Body of pancreas (tissue), 4 donors: ENCODE measurements at regions not wholly inside any gene's neighbourhood (a gene's known extent, or its start where the extent isn't known, plus 50 kb on each side); places are given as distances from the start of the nearest gene placed in this dataset.

Experiments used
- POLR2A ChIP-seq, 3 donors: fragments of 450-650 bp; IDR thresholded peaks; one replicate each; pipeline ENCODE4 v1.6.1; 2016; ENCODE audit warnings: antibody characterized with exemption in 3 of 3, mild to moderate bottlenecking in 2 of 3
- TF ChIP-seq, protein P1 (sequence below), 7 experiments: fragments of 450-650 bp in 4 of 7; fragments of 200-600 bp in 3 of 7; sonication (generic) in 3 of 7; IDR thresholded peaks; one replicate each; pipeline ENCODE4 v1.5.1; 2016 to 2019; ENCODE audit warnings: antibody characterized with exemption in 7 of 7

DNA sequence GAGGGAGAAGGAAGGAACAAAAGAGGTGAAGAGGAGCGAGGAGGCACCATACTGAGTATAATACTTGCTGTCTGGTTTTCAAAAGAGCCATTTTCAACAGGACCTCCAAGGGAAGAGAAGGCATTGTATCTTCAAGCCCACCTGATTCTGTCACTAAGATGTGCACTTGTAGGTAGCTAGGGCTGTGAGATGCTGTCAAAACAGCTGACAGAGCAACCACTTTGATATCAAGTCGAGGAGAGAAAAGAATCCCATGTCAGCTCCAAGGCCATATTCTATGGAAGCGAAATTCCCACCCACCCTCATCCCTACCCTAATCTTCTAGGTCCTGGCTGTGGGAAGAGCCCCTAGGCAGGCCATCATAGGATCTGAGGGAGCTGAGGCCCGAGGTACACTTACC is 70.9 kb upstream of the PRDM11 start:
- TF ChIP-seq, protein P1, sequence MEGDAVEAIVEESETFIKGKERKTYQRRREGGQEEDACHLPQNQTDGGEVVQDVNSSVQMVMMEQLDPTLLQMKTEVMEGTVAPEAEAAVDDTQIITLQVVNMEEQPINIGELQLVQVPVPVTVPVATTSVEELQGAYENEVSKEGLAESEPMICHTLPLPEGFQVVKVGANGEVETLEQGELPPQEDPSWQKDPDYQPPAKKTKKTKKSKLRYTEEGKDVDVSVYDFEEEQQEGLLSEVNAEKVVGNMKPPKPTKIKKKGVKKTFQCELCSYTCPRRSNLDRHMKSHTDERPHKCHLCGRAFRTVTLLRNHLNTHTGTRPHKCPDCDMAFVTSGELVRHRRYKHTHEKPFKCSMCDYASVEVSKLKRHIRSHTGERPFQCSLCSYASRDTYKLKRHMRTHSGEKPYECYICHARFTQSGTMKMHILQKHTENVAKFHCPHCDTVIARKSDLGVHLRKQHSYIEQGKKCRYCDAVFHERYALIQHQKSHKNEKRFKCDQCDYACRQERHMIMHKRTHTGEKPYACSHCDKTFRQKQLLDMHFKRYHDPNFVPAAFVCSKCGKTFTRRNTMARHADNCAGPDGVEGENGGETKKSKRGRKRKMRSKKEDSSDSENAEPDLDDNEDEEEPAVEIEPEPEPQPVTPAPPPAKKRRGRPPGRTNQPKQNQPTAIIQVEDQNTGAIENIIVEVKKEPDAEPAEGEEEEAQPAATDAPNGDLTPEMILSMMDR (IDR thresholded peaks at IDR 0.05) = no peak
- TF ChIP-seq POLR2A (IDR thresholded peaks at IDR 0.05) = no peak
